ENCODE measurements at regions not wholly inside any gene's neighbourhood (a gene's known extent, or its start where the extent isn't known, plus 50 kb on each side); places are given as distances from the start of the nearest gene placed in this dataset.
"Not testable (repeated sequence)": the region's sequence is repeated elsewhere in the genome, so short reads cannot be mapped to it uniquely, and the experiment has no call there.

- no peak for DNase-seq
These were observed 130.6 kb downstream of the SPP2 start for GRCh38 chr2:234181121-234181520.

DNA sequence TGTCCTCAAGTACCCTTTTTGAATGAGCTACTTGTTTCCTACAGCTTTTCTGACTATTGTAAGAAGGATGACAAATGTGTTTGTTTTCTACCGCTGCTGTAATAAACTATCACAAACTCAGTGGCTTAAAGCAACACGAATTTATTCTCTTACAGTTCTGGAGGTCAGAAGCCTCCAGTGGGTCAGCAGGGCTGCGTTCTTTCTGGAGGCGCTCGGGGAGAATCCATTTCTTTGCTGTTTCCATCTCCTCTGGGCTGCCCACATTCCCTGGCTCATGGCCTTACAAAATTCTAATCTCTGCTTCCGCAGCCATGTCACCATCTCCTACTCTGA lies 128.5 kb downstream of the SPP2 start:
- no peak for DNase-seq

- no peak for DNase-seq
These were observed 128.0 kb downstream of the SPP2 start for GRCh38 chr2:234178330-234179030.

- DNase-seq, result no peak
These were observed 125.1 kb downstream of the SPP2 start for GRCh38 chr2:234175649-234176048.

- no peak for DNase-seq
These were observed 124.2 kb downstream of the SPP2 start for GRCh38 chr2:234174742-234175141.

DNA sequence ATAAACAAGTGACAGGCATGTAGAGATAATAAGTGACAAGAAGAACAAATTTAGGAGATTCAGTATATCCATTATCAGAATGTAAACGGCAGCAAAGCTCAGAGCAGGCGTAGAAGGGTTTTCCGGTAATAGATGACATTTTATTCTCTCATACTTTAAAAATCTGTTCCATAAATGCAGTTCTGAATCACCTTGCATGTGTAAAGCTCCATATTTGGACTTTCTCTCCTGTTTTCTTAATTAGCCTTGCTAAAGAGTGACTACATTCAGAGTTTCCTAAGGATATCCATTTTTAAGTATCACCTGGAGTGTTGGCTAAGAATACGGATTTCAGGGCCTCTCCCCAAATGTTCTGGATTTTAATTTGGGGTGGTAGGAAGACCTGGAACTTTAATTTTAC lies 122.0 kb downstream of the SPP2 start:
- DNase-seq, result no peak

- no peak for DNase-seq
These were observed 121.6 kb downstream of the SPP2 start for GRCh38 chr2:234172066-234172465.

- DNase-seq, result no peak
These were observed 121.2 kb downstream of the SPP2 start for GRCh38 chr2:234171666-234172065.

- no peak for DNase-seq
These were observed 119.2 kb downstream of the SPP2 start for GRCh38 chr2:234169674-234170073.

GRCh38 chr2:234168605-234169570 lies 118.4 kb downstream of the SPP2 start:
- not testable (repeated sequence) for DNase-seq

DNA sequence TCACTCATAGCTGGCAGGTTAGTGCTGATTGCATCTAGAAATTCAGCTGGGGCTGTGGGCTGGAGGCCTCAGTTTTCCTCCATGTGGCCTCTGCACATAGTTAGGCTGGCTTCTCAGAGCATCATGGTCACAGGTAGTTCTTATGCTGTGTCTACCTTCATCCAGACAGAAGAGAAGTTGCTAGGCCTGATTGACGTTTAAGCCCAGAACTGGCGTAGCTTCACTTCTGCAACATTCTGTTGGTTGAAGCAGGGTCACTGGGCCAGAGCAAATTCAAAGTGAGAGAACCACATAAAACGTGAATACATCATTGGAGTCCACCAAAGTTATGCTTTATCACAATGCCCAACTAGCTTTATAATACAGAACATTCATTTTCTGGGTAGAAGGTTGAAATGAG lies 116.0 kb downstream of the SPP2 start:
- DNase-seq, result no peak

- no peak for DNase-seq
These were observed 114.9 kb downstream of the SPP2 start for GRCh38 chr2:234165421-234165820.

DNA sequence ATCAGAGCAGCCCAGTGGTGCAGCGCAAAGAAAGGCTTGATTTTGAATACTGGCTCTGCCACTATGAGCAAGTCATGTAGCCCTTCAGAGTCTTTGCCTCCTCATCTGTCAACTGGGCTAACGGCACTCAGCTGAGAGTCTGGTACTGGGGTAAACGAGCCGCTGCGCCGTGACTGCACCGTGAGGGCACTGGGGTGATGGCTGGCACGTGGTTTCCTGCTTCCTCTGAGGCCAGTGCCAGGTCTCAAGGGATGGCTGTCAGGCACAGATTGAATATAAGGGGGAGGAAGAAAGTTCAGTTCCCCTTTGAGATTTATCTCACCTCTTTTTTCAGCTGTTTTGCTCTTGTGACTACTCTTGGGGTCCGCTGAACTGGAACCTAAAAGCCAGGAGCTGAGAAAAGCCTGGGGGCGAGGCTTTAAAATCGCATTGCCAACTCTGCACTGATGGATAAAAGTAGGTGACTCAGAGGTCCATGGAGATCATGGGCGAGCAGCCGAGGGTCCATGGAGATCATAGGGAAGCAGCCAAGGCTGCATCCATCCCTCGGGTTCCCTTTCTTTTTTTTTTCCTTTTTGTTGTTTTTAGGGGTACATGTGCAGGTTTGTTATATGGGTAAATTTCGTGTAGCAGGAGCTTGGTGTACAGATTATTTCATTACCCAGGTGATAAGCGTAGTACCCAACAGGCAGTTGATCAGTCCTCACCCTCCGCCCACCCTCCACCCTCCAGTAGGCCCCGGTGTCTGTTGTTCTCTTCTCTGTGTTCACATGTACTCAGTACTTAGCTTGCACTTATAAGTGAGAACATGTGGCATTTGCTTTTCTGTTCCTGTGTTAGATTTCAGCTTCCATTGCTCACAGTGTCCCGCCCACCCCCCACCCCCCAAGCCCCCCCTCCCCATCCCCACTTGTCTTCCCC lies 114.3 kb downstream of the SPP2 start:
- DNase-seq, result no peak

- no peak for DNase-seq
These were observed 113.1 kb downstream of the SPP2 start for GRCh38 chr2:234163510-234164045.

DNA sequence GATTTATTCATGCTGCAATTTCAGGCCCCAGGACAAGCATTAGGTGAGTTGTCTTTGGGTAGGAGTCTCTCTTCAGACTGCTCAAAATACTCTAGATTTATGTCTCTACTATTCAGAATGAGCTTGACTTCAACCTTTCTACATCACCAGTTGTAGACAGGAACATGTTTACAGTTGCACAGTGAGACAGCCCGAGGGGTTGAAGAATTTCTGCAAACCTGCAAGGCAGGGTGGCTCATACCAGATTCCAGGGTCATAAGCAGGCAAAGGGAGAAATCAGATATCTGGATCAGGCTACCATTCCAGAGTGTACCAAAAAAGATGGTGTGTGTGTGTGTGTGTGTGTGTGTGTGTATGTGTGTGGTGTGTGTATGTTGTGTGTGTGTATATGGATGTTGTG lies 112.4 kb downstream of the SPP2 start:
- DNase-seq, result no peak

GRCh38 chr2:234161932-234162331 lies 111.4 kb downstream of the SPP2 start:
- DNase-seq, result no peak

DNA sequence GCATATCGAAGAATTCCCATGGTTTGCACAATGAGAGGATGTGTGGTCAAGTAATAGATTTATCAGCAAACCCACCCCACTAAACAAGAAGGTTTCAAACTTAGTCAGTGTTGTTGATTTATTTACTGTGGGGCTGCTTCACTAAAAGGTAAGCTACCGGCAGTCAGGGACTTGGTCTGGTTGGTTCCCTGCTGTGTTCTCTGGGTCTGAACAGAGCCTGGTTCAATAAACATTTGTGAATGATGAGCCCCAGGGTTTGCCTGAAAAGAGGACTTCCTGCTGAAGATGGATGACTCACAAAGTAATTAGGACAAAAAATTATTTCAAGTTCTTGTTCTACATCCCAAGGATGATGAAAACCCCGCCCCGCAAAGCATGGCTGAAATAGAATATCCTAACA lies 108.3 kb downstream of the SPP2 start:
- no peak for DNase-seq

DNA sequence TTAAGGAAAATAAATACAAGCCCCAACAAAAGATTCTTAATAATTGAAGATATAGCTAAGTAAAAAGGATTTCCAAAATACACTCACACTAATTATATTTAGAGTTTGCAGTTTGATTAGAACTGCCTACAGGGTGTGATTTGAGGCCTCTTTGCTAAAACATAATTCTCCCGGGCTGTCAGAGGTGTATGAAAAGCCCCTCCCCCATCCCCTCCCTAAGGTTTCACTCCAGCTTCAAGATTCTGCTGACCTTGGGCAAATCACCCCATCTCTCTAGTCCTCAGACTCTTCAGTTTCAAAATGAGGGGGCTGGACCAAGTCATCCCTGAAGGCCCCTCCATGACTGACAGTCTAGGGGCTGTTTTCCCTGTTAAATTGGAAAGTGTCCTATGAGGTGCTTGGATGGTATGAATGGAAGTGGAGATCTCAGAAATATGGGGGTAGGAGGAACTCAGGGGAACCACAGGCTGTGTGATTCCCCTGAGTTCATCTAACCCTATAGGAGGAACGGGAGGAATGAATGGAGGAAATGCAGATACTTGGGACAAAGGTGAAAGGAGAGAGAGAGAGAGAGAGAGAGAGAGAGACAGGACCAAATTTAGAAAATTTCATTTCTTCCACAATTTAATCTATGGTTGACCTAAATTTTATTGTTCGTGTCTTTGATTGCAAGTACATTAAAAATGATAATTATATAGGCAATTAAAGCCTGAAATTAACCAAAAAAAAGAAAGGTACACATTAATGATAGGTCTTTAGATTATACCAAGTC lies 107.5 kb downstream of the SPP2 start:
- no peak for DNase-seq

- no peak for DNase-seq
These were observed 105.8 kb downstream of the SPP2 start for GRCh38 chr2:234156326-234156725.

DNA sequence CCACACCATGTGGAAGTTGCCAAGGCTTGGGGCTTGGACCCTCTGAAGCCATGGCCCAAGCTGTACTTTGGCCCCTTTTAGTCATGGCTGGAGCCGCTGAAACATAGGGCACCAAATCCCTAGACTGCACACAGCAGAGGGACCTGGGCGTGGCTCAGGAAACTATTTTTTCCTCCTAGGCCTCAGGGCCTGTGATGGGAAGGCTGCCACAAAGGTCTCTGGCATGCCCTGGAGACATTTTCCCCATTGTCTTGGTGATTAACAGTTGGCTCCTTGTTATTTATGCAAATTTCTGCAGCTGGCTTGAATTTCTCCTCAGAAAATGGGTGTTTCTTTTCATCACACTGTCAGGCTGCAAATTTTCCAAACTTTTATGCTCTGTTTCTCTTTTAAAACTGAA lies 102.3 kb downstream of the SPP2 start:
- DNase-seq, result not testable (repeated sequence)

DNA sequence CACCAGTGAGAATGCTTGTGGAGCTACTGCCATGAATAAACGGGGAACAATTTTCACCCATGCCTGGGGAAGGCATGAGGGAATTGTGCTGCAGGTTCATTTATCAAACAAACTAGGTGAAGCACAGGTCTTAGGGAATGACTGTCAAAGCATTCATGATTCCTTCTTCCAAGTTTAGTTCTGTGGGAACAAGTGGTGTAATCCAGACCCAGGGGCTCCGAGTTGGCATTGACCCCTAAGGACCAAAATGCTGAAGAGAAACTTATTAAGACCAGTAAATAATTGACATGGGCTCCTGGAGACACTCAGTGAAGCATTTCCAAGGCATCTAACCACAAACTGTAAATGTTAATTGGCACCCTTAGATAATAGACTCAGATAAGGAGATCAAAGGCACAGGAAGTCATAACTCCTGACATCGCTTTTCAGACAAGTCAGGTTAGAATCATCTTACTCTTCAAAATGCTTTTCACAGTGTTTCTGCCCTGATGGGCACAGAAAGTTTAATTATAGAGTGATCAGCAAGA lies 96.9 kb downstream of the SPP2 start:
- DNase-seq, result no peak
